MCF 10A (cell line): ENCODE measurements at regions not wholly inside any gene's neighbourhood (a gene's known extent, or its start where the extent isn't known, plus 50 kb on each side); places are given as distances from the start of the nearest gene placed in this dataset.

Experiments used
- BruUV-seq: library from RNA; stranded (reverse); fragments of 400-500 nt; replicated peaks from 2 replicates; lab custom pipeline; 2021; lab: Mats Ljungman, UMichigan
- CTCF ChIA-PET: fragments of 300-600 bp; sonication (Branson Sonifier 250); formaldehyde crosslinking; extraction: SDS; loops from one replicate; lab custom pipeline; 2021; ENCODE audit warnings: antibody characterized with exemption, inconsistent platforms; lab: Yijun Ruan, JAX
- POLR2A ChIA-PET: fragments of 300-600, 350-650 bp; sonication (Branson Sonifier 250); formaldehyde crosslinking; extraction: SDS; loops from one replicate; lab custom pipeline; 2020; ENCODE audit warnings: antibody characterized with exemption, inconsistent platforms; lab: Yijun Ruan, JAX
- DNase-seq: peaks from one replicate; pipeline ENCODE4 v3.0.0-alpha.2; 2018; ENCODE audit not compliant: unreplicated experiment
- H3K27ac Mint-ChIP-seq: one replicate; pipeline ENCODE4 v1.8.0; 2022; ENCODE audit warnings: mild to moderate bottlenecking, low read depth, mixed read lengths; ENCODE audit not compliant: unreplicated experiment
- H3K27me3 Mint-ChIP-seq: one replicate; pipeline ENCODE4 v1.8.0; 2022; ENCODE audit warnings: mixed read lengths; ENCODE audit not compliant: insufficient read depth, unreplicated experiment
- H3K36me3 Mint-ChIP-seq: one replicate; pipeline ENCODE4 v1.8.0; 2022; ENCODE audit warnings: mild to moderate bottlenecking, moderate library complexity, mixed read lengths; ENCODE audit not compliant: insufficient read depth, unreplicated experiment
- H3K4me1 Mint-ChIP-seq: one replicate; pipeline ENCODE4 v1.8.0; 2022; ENCODE audit warnings: mixed read lengths; ENCODE audit not compliant: insufficient read depth, unreplicated experiment
- H3K4me3 Mint-ChIP-seq: one replicate; pipeline ENCODE4 v1.8.0; 2022; ENCODE audit warnings: mild to moderate bottlenecking, moderate library complexity, mixed read lengths; ENCODE audit not compliant: unreplicated experiment
- H3K9me3 Mint-ChIP-seq: one replicate; pipeline ENCODE4 v1.8.0; 2022; ENCODE audit warnings: mixed read lengths; ENCODE audit not compliant: unreplicated experiment
- CTCF ChIP-seq: fragments of 200-600 bp; IDR thresholded peaks from one replicate; pipeline ENCODE4 v1.8.0; 2022; ENCODE audit warnings: antibody characterized with exemption, mild to moderate bottlenecking; ENCODE audit not compliant: unreplicated experiment
- intact Hi-C: fragments of 100-400 bp; cut with micrococcal nuclease; formaldehyde crosslinking; loops from 2 replicates; pipeline ENCODE4 v1.14.1; 2022

- CTCF ChIA-PET = interaction anchor here (0.7 to 0.8 kb wide), 3 partner anchors 19 to 1112 kb away, joined by 3 to 7 read pairs (median 4); no protein-coding TSS in a partner anchor
- no TSS peak for BruUV-seq
- Mint-ChIP-seq H3K27ac (no peak overlapping the region), H3K9me3 (no peaks in the 10 kb centered on the region), H3K27me3 (no peaks in the 10 kb centered on the region), H3K36me3 (no peaks in the 10 kb centered on the region), H3K4me1 (no peaks in the 10 kb centered on the region), H3K4me3 (no peak overlapping the region)
- POLR2A ChIA-PET = no interaction called here
- DNase-seq = no peak
- no peak for TF ChIP-seq CTCF
- intact Hi-C loops = no loop called here
Observed at GRCh38 chr15:39096608-39097205, 484.2 kb upstream of the THBS1 start.

GRCh38 chr15:39099524-39099923, 481.4 kb upstream of the THBS1 start:
- no peaks in the 10 kb centered on the region for H3K9me3 Mint-ChIP-seq
- H3K4me3 Mint-ChIP-seq = no peak overlapping the region
- POLR2A ChIA-PET = no interaction called here
- no peaks in the 10 kb centered on the region for H3K36me3 Mint-ChIP-seq
- CTCF ChIA-PET = interaction anchor here (0.9 kb wide), 1 partner anchor 587 kb away, joined by 3 read pairs; no protein-coding TSS in a partner anchor
- intact Hi-C loops = no loop called here
- no peak for TF ChIP-seq CTCF
- no peak for DNase-seq
- H3K4me1 Mint-ChIP-seq = no peaks in the 10 kb centered on the region
- no TSS peak for BruUV-seq
- H3K27me3 Mint-ChIP-seq = no peaks in the 10 kb centered on the region
- H3K27ac Mint-ChIP-seq = no peak overlapping the region

- Mint-ChIP-seq H3K36me3 (no peaks in the 10 kb centered on the region), H3K9me3 (no peaks in the 10 kb centered on the region), H3K4me1 (no peaks in the 10 kb centered on the region), H3K27ac (no peak overlapping the region), H3K4me3 (no peak overlapping the region), H3K27me3 (no peaks in the 10 kb centered on the region)
- no peak for DNase-seq
- POLR2A ChIA-PET = no interaction called here
- no peak for TF ChIP-seq CTCF
- no TSS peak for BruUV-seq
- CTCF ChIA-PET = interaction anchor here (0.8 to 0.9 kb wide), 2 partner anchors 9 to 586 kb away, joined by 3 to 5 read pairs; no protein-coding TSS in a partner anchor
- intact Hi-C loops = no loop called here
Observed at GRCh38 chr15:39100106-39100660, 480.7 kb upstream of the THBS1 start.

- Mint-ChIP-seq H3K36me3 (no peaks in the 10 kb centered on the region), H3K4me3 (no peak overlapping the region), H3K27me3 (no peaks in the 10 kb centered on the region), H3K4me1 (no peaks in the 10 kb centered on the region), H3K27ac (no peak overlapping the region), H3K9me3 (no peaks in the 10 kb centered on the region)
- ChIA-PET POLR2A (no interaction called here), CTCF (no interaction called here)
- intact Hi-C loops = no loop called here
- no peak for DNase-seq
- no peak for TF ChIP-seq CTCF
- no TSS peak for BruUV-seq
Observed at GRCh38 chr15:39102431-39102830, 478.4 kb upstream of the THBS1 start.
